ENCODE measurements at regions not wholly inside any gene's neighbourhood (a gene's known extent, or its start where the extent isn't known, plus 50 kb on each side); places are given as distances from the start of the nearest gene placed in this dataset.
"Not testable (repeated sequence)": the region's sequence is repeated elsewhere in the genome, so short reads cannot be mapped to it uniquely, and the experiment has no call there.

DNA sequence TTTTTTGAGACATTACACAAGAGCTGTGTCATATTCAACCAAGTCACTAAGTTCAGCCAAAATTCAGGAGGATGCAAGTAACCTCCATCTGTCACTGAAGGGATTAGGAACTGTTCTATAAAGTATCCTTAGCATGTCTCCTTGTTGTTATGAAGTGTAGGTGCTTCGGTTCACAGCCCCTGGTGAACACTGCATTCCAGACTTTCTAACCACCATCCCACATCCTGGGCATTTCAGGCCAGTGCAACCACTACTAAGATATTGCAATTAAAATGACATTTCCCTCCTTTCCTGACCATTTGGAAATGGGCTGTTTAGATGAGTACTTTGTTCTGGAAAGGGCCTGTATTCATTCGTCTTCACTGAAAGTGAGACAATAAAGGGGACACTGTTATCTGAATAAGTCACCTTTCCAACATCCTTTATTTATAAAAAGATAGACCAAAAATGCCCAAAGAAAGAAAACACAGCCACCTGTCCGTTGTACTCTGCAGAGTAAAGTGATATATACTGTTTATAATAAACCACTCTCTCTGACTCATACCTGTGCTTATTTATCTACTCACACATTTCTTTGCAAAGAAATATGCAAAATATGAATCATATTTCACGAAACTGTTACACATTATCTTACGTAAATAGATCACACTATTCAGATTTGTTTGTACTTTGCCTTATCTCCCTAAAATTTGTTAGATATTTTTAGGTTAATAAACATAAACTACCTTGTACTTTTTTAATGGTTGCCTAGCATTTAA lies 861.9 kb downstream of the CDH18 start:
- no peak for DNase-seq
- no peaks in the 10 kb centered on the region for H3K9me3 Mint-ChIP-seq (ENCODE audit: unreplicated experiment)
- TF ChIP-seq, protein P1, sequence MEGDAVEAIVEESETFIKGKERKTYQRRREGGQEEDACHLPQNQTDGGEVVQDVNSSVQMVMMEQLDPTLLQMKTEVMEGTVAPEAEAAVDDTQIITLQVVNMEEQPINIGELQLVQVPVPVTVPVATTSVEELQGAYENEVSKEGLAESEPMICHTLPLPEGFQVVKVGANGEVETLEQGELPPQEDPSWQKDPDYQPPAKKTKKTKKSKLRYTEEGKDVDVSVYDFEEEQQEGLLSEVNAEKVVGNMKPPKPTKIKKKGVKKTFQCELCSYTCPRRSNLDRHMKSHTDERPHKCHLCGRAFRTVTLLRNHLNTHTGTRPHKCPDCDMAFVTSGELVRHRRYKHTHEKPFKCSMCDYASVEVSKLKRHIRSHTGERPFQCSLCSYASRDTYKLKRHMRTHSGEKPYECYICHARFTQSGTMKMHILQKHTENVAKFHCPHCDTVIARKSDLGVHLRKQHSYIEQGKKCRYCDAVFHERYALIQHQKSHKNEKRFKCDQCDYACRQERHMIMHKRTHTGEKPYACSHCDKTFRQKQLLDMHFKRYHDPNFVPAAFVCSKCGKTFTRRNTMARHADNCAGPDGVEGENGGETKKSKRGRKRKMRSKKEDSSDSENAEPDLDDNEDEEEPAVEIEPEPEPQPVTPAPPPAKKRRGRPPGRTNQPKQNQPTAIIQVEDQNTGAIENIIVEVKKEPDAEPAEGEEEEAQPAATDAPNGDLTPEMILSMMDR (IDR thresholded peaks at IDR 0.05; ENCODE audit: partially characterized antibody, unreplicated experiment): no peak
- no peak overlapping the region for H3K27ac Mint-ChIP-seq (ENCODE audit: unreplicated experiment)
- H3K4me1 Mint-ChIP-seq (ENCODE audit: low read depth, unreplicated experiment): no peaks in the 10 kb centered on the region
- H3K36me3 Mint-ChIP-seq (ENCODE audit: unreplicated experiment): no peaks in the 10 kb centered on the region
- no peak overlapping the region for H3K4me3 Mint-ChIP-seq (ENCODE audit: unreplicated experiment)
- H3K27me3 Mint-ChIP-seq (ENCODE audit: unreplicated experiment): no peaks in the 10 kb centered on the region

GRCh38 chr5:19140276-19140675 lies 847.7 kb downstream of the CDH18 start:
- Mint-ChIP-seq H3K4me3 (ENCODE audit: unreplicated experiment) (no peak overlapping the region), H3K27me3 (ENCODE audit: unreplicated experiment) (peaks cover 2% of the 10 kb centered on the region), H3K9me3 (ENCODE audit: unreplicated experiment) (peaks cover 2% of the 10 kb centered on the region), H3K27ac (ENCODE audit: unreplicated experiment) (no peak overlapping the region), H3K36me3 (ENCODE audit: unreplicated experiment) (no peaks in the 10 kb centered on the region), H3K4me1 (ENCODE audit: low read depth, unreplicated experiment) (no peaks in the 10 kb centered on the region)
- no peak for DNase-seq
- TF ChIP-seq, protein P1 (IDR thresholded peaks at IDR 0.05; ENCODE audit: partially characterized antibody, unreplicated experiment): no peak

DNA sequence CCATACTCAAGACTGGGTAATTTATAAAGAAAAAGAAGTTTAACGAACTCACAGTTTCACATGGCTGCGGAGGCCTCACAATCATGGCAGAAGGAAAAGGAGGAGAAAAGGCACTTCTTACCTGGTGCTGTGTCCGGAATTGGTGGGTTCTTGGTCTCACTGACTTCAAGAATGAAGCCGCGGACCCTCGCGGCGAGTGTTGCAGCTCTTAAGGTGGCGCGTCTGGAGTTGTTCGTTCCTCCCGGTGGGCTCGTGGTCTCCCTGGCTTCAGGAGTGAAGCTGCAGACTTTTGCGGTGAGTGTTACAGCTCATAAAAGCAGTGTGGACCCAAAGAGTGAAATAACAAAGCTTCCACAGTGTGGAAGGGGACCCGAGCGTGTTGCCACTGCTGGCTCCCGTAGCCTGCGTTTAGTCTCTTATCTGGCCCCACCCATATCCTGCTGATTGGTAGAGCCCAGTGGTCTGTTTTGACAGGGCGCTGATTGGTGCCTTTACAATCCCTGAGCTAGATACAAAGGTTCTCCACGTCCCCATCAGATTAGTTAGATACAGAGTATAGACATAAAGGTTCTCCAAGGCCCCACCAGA lies 846.0 kb downstream of the CDH18 start:
- not testable (repeated sequence) for H3K27me3 Mint-ChIP-seq (ENCODE audit: unreplicated experiment); H3K4me3 Mint-ChIP-seq (ENCODE audit: unreplicated experiment); H3K36me3 Mint-ChIP-seq (ENCODE audit: unreplicated experiment); H3K4me1 Mint-ChIP-seq (ENCODE audit: low read depth, unreplicated experiment); H3K9me3 Mint-ChIP-seq (ENCODE audit: unreplicated experiment); DNase-seq; H3K27ac Mint-ChIP-seq (ENCODE audit: unreplicated experiment)

GRCh38 chr5:19142713-19143414 lies 845.1 kb downstream of the CDH18 start:
- H3K4me3 Mint-ChIP-seq (ENCODE audit: unreplicated experiment); H3K27ac Mint-ChIP-seq (ENCODE audit: unreplicated experiment); H3K27me3 Mint-ChIP-seq (ENCODE audit: unreplicated experiment); H3K9me3 Mint-ChIP-seq (ENCODE audit: unreplicated experiment); H3K36me3 Mint-ChIP-seq (ENCODE audit: unreplicated experiment); H3K4me1 Mint-ChIP-seq (ENCODE audit: low read depth, unreplicated experiment); DNase-seq: not testable (repeated sequence)

DNA sequence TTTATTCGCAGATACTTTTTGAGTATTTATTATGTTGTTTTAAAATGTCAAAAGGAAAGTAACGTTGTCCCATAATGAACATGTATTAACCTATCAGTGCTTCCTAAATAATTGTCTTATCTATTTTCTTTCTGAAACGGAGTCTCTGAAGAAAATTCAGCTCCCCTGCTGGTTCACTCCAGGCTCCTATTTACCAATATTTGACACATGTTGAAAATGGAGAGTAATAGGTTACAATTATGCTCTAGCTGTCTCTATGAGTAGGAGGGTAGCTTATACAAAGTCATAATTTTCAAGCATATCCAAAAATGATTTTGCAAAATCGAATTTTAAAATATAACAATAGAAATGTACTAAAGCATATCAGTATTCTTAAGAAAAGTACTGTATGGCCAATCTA lies 844.1 kb downstream of the CDH18 start:
- TF ChIP-seq, protein P1 (IDR thresholded peaks at IDR 0.05; ENCODE audit: partially characterized antibody, unreplicated experiment): no peak
- Mint-ChIP-seq H3K27me3 (ENCODE audit: unreplicated experiment) (peaks cover 2% of the 10 kb centered on the region), H3K4me3 (ENCODE audit: unreplicated experiment) (no peak overlapping the region), H3K4me1 (ENCODE audit: low read depth, unreplicated experiment) (no peaks in the 10 kb centered on the region), H3K36me3 (ENCODE audit: unreplicated experiment) (no peaks in the 10 kb centered on the region), H3K9me3 (ENCODE audit: unreplicated experiment) (peaks cover 2% of the 10 kb centered on the region), H3K27ac (ENCODE audit: unreplicated experiment) (no peak overlapping the region)
- DNase-seq: no peak

GRCh38 chr5:19169426-19169825 lies 818.6 kb downstream of the CDH18 start:
- DNase-seq: no peak
- no peaks in the 10 kb centered on the region for H3K27me3 Mint-ChIP-seq (ENCODE audit: unreplicated experiment)
- TF ChIP-seq, protein P1 (IDR thresholded peaks at IDR 0.05; ENCODE audit: partially characterized antibody, unreplicated experiment): no peak
- H3K27ac Mint-ChIP-seq (ENCODE audit: unreplicated experiment): no peak overlapping the region
- H3K9me3 Mint-ChIP-seq (ENCODE audit: unreplicated experiment): peaks cover 1% of the 10 kb centered on the region
- peaks cover 6% of the 10 kb centered on the region for H3K4me1 Mint-ChIP-seq (ENCODE audit: low read depth, unreplicated experiment)
- no peak overlapping the region for H3K4me3 Mint-ChIP-seq (ENCODE audit: unreplicated experiment)
- no peaks in the 10 kb centered on the region for H3K36me3 Mint-ChIP-seq (ENCODE audit: unreplicated experiment)

Data from glutamatergic neuron (in vitro differentiated cells).